H9 (cell line): ENCODE measurements at regions not wholly inside any gene's neighbourhood (a gene's known extent, or its start where the extent isn't known, plus 50 kb on each side); places are given as distances from the start of the nearest gene placed in this dataset.

ENCODE experiments used
- DNase-seq: peaks from one replicate; pipeline ENCODE4 v3.0.0-alpha.2; 2017
- H2AFZ ChIP-seq: one replicate; pipeline ENCODE4 v1.6.1; 2013; ENCODE audit warnings: mild to moderate bottlenecking, low read length, control low read depth, moderate library complexity
- H2AK5ac ChIP-seq: 2 replicates; pipeline ENCODE4 v1.6.1; 2013; ENCODE audit warnings: low read length, control low read depth, mixed read lengths; ENCODE audit not compliant: insufficient read length
- H2BK120ac ChIP-seq: one replicate; pipeline ENCODE4 v1.6.1; 2013; ENCODE audit warnings: low read depth, mild to moderate bottlenecking, low read length, control low read depth, inconsistent platforms; ENCODE audit not compliant: poor library complexity, severe bottlenecking
- H2BK12ac ChIP-seq: 2 replicates; pipeline ENCODE4 v1.6.1; 2013; ENCODE audit warnings: low read length, control low read depth, mixed read lengths, low read depth; ENCODE audit not compliant: insufficient read length
- H2BK15ac ChIP-seq: 2 replicates; pipeline ENCODE4 v1.6.1; 2013; ENCODE audit warnings: low read depth, low read length, control low read depth
- H2BK20ac ChIP-seq: one replicate; pipeline ENCODE4 v1.6.1; 2013; ENCODE audit warnings: low read depth, mild to moderate bottlenecking, low read length, control low read depth, inconsistent platforms; ENCODE audit not compliant: poor library complexity, severe bottlenecking
- H2BK5ac ChIP-seq: 2 replicates; pipeline ENCODE4 v1.6.1; 2013; ENCODE audit warnings: low read length, control low read depth, mixed read lengths; ENCODE audit not compliant: insufficient read length
- H3K14ac ChIP-seq: 2 replicates; pipeline ENCODE4 v1.6.1; 2013; ENCODE audit warnings: low read length, control low read depth; ENCODE audit not compliant: insufficient read depth
- H3K18ac ChIP-seq: 2 replicates; pipeline ENCODE4 v1.6.1; 2013; ENCODE audit warnings: low read depth, mild to moderate bottlenecking, mixed read lengths, low read length, control low read depth; ENCODE audit not compliant: insufficient read length
- H3K23ac ChIP-seq: 2 replicates; pipeline ENCODE4 v1.6.1; 2013; ENCODE audit warnings: low read length, control low read depth, mixed read lengths, low read depth; ENCODE audit not compliant: insufficient read length
- H3K23me2 ChIP-seq: 2 replicates; pipeline ENCODE4 v1.6.1; 2013; ENCODE audit warnings: low read depth, mild to moderate bottlenecking, mixed read lengths, low read length, control low read depth; ENCODE audit not compliant: insufficient read length, poor library complexity, severe bottlenecking
- H3K27ac ChIP-seq: 2 replicates; pipeline ENCODE4 v1.5.1; 2013; ENCODE audit warnings: low read length, control low read depth, mixed read lengths, low read depth; ENCODE audit not compliant: insufficient read length
- H3K27me3 ChIP-seq: 2 replicates; pipeline ENCODE4 v1.6.1; 2013; ENCODE audit warnings: low read length, control low read depth, inconsistent platforms; ENCODE audit not compliant: insufficient read depth
- H3K4ac ChIP-seq: 2 replicates; pipeline ENCODE4 v1.6.1; 2013; ENCODE audit warnings: low read depth, mild to moderate bottlenecking, control low read depth, inconsistent platforms, low read length, moderate library complexity
- H3K4me1 ChIP-seq: 2 replicates; pipeline ENCODE4 v1.6.1; 2013; ENCODE audit warnings: low read length, control low read depth, inconsistent platforms; ENCODE audit not compliant: insufficient read depth
- H3K4me2 ChIP-seq: 2 replicates; pipeline ENCODE4 v1.6.1; 2013; ENCODE audit warnings: low read length, control low read depth, mixed read lengths; ENCODE audit not compliant: insufficient read length, insufficient read depth
- H3K56ac ChIP-seq: 2 replicates; pipeline ENCODE4 v1.6.1; 2013; ENCODE audit warnings: low read depth, mild to moderate bottlenecking, mixed read lengths, low read length, control low read depth; ENCODE audit not compliant: insufficient read length
- H3K79me1 ChIP-seq: 2 replicates; pipeline ENCODE4 v1.6.1; 2013; ENCODE audit warnings: low read depth, mild to moderate bottlenecking, moderate library complexity, low read length, control low read depth, inconsistent platforms; ENCODE audit not compliant: insufficient read depth, poor library complexity, severe bottlenecking
- H3K79me2 ChIP-seq: 2 replicates; pipeline ENCODE4 v1.6.1; 2013; ENCODE audit warnings: low read length, control low read depth, inconsistent platforms; ENCODE audit not compliant: insufficient read depth
- H3K9ac ChIP-seq: 2 replicates; pipeline ENCODE4 v1.6.1; 2013; ENCODE audit warnings: low read length, control low read depth, mixed read lengths; ENCODE audit not compliant: insufficient read length; ENCODE audit errors: extremely low read depth
- H3K9me3 ChIP-seq: one replicate; pipeline ENCODE4 v1.6.1; 2013; ENCODE audit warnings: low read depth, low read length, inconsistent platforms; ENCODE audit not compliant: control insufficient read depth
- H3T11ph ChIP-seq: one replicate; pipeline ENCODE4 v1.6.1; 2013; ENCODE audit warnings: mild to moderate bottlenecking, low read length, control low read depth, inconsistent platforms
- H4K20me1 ChIP-seq: one replicate; pipeline ENCODE4 v1.6.1; 2013; ENCODE audit not compliant: control insufficient read depth, insufficient read length, insufficient read depth
- H4K5ac ChIP-seq: 2 replicates; pipeline ENCODE4 v1.6.1; 2013; ENCODE audit warnings: low read depth, mild to moderate bottlenecking, mixed read lengths, low read length, control low read depth; ENCODE audit not compliant: insufficient read length
- H4K8ac ChIP-seq: replicated peaks from 2 replicates; pipeline ENCODE4 v1.6.1; 2013; ENCODE audit warnings: low read length, control low read depth, mixed read lengths, low read depth; ENCODE audit not compliant: insufficient read length
- H4K91ac ChIP-seq: 2 replicates; pipeline ENCODE4 v1.6.1; 2013; ENCODE audit warnings: low read depth, mild to moderate bottlenecking, moderate library complexity, mixed read lengths, low read length, control low read depth; ENCODE audit not compliant: insufficient read length
- H3K27ac Mint-ChIP-seq, 3 experiments: 2 replicates in 2 of 3; 3 replicates in 1 of 3; pipeline ENCODE4 v1.8.0; 2020 to 2021; ENCODE audit warnings: mixed read lengths in 3 of 3, mild to moderate bottlenecking in 1 of 3, moderate library complexity in 1 of 3
- H3K27me3 Mint-ChIP-seq: 2 replicates; pipeline ENCODE4 v1.8.0; 2021; ENCODE audit warnings: low read depth, mild to moderate bottlenecking, moderate library complexity, mixed read lengths
- H3K36me3 Mint-ChIP-seq, 3 experiments: 2 replicates in 2 of 3; 3 replicates in 1 of 3; pipeline ENCODE4 v1.8.0; 2020 to 2021; ENCODE audit warnings: low read depth in 3 of 3, mixed read lengths in 3 of 3; ENCODE audit not compliant: insufficient read depth in 1 of 3
- H3K4me1 Mint-ChIP-seq, 2 experiments: 2 replicates each; pipeline ENCODE4 v1.8.0; 2020; ENCODE audit warnings: mixed read lengths in 2 of 2
- H3K4me3 Mint-ChIP-seq, 2 experiments: 2 replicates in 1 of 2; 3 replicates in 1 of 2; pipeline ENCODE4 v1.8.0; 2020 to 2021; ENCODE audit warnings: mild to moderate bottlenecking in 2 of 2, mixed read lengths in 2 of 2, moderate library complexity in 1 of 2
- H3K9me3 Mint-ChIP-seq, 2 experiments: 2 replicates in 1 of 2; 3 replicates in 1 of 2; pipeline ENCODE4 v1.8.0; 2020; ENCODE audit warnings: mild to moderate bottlenecking in 2 of 2, mixed read lengths in 2 of 2, moderate library complexity in 1 of 2
- CTCF ChIP-seq: fragments of 200-600 bp; sonication (generic); conservative IDR thresholded peaks from 3 replicates; pipeline ENCODE4 v1.8.0; 2021; ENCODE audit warnings: antibody characterized with exemption, mild to moderate bottlenecking
- WGBS: extraction: QIAGEN DNeasy Blood & Tissue Kit; methylation state at CpG from one replicate; pipeline ENCODE4 v1.1.7; 2013; ENCODE audit warnings: missing lambda C conversion rate, low lambda C conversion rate, mixed read lengths; ENCODE audit not compliant: insufficient read length; ENCODE audit errors: extremely low coverage; 5-methylcytosine and 5-hydroxymethylcytosine counted together

GRCh38 chr10:9824631-9825071 lies 1193.0 kb upstream of the CELF2 start:
- Histone ChIP-seq H3K4me1 (peaks cover 3% of the 10 kb centered on the region; the same call in 1 of the 2 replicates), H3K23ac (no peak overlapping the region), H2BK5ac (no peak overlapping the region), H3K79me2 (no peaks in the 10 kb centered on the region), H3K18ac (no peak overlapping the region), H2BK15ac (no peak overlapping the region), H3K14ac (no peak overlapping the region), H3K27me3 (no peaks in the 10 kb centered on the region), H2BK20ac (no peak overlapping the region), H3T11ph (no peak overlapping the region), H3K27ac (no peak overlapping the region), H2BK12ac (no peak overlapping the region), H2AFZ (no peak overlapping the region), H2AK5ac (no peak overlapping the region), H2BK120ac (no peak overlapping the region), H4K5ac (no peak overlapping the region), H4K91ac (no peak overlapping the region), H3K4me2 (no peak overlapping the region), H3K56ac (no peak overlapping the region), H4K20me1 (no peaks in the 10 kb centered on the region), H4K8ac (no peak overlapping the region), H3K4ac (no peak overlapping the region), H3K79me1 (no peaks in the 10 kb centered on the region), H3K9me3 (no peaks in the 10 kb centered on the region), H3K9ac (no peak overlapping the region), H3K23me2 (no peaks in the 10 kb centered on the region)
- H3K4me1 Mint-ChIP-seq: peaks cover 6 to 7% of the 10 kb centered on the region in 2 experiments; a peak in 2 of 4 replicates
- H3K27me3 Mint-ChIP-seq: no peaks in the 10 kb centered on the region
- WGBS: no CpG with 5 or more reads among the region's 5 CpGs
- H3K4me3 Mint-ChIP-seq: no peak overlapping the region
- DNase-seq: no peak
- TF ChIP-seq CTCF: no peak
- no peak overlapping the region; a peak in 1 of 7 replicates for H3K27ac Mint-ChIP-seq
- peaks cover 0 to 3% of the 10 kb centered on the region in 2 experiments; a peak in 1 of 5 replicates for H3K9me3 Mint-ChIP-seq
- H3K36me3 Mint-ChIP-seq: no peaks in the 10 kb centered on the region; a peak in 2 of 7 replicates
